Natural killer cell (primary cell): ENCODE measurements at regions not wholly inside any gene's neighbourhood (a gene's known extent, or its start where the extent isn't known, plus 50 kb on each side); places are given as distances from the start of the nearest gene placed in this dataset.

ENCODE experiments used
- ATAC-seq, 3 donors: fragments of 150-1000 bp in 2 of 3; fragments of 200-7000 bp in 1 of 3; cut with Tn5 transposase; 1 replicate in 1 of 3; 2 replicates in 2 of 3; pipeline ENCODE4 v1.10.0; 2021; ENCODE audit warnings: mild to moderate bottlenecking in 2 of 3, moderate library complexity in 2 of 3
- DNase-seq, 2 donors: peaks; one replicate each; pipeline versions ENCODE4 v3.0.0 to v3.0.0-alpha.2; 2013 to 2021; ENCODE audit warnings: mixed read lengths in 1 of 2
- H3K27ac ChIP-seq: one replicate; pipeline ENCODE4 v1.5.1; 2013; ENCODE audit warnings: mild to moderate bottlenecking, low read length
- H3K27me3 ChIP-seq: one replicate; pipeline ENCODE4 v1.6.1; 2013; ENCODE audit warnings: low read length; ENCODE audit not compliant: control insufficient read depth, insufficient read depth
- H3K36me3 ChIP-seq: one replicate; pipeline ENCODE4 v1.6.1; 2013; ENCODE audit warnings: low read length; ENCODE audit not compliant: control insufficient read depth, insufficient read depth
- H3K4me1 ChIP-seq: one replicate; pipeline ENCODE4 v1.6.1; 2013; ENCODE audit warnings: low read length; ENCODE audit not compliant: control insufficient read depth, insufficient read depth
- H3K4me3 ChIP-seq: one replicate; pipeline ENCODE4 v1.5.1; 2013; ENCODE audit warnings: low read length
- H3K9me3 ChIP-seq: one replicate; pipeline ENCODE4 v1.6.1; 2013; ENCODE audit warnings: low read length; ENCODE audit not compliant: control insufficient read depth, insufficient read depth
- H3K27ac Mint-ChIP-seq, 2 donors: one replicate each; pipeline ENCODE4 v1.8.0; 2022; ENCODE audit warnings: mild to moderate bottlenecking in 2 of 2, mixed read lengths in 2 of 2, moderate library complexity in 1 of 2
- H3K27me3 Mint-ChIP-seq, 2 donors: one replicate each; pipeline ENCODE4 v1.8.0; 2022; ENCODE audit warnings: low read depth in 2 of 2, mixed read lengths in 2 of 2
- H3K36me3 Mint-ChIP-seq: one replicate; pipeline ENCODE4 v1.8.0; 2022; ENCODE audit warnings: mixed read lengths
- H3K4me1 Mint-ChIP-seq, 2 donors: one replicate each; pipeline ENCODE4 v1.8.0; 2022; ENCODE audit warnings: mixed read lengths in 2 of 2
- H3K4me3 Mint-ChIP-seq: one replicate; pipeline ENCODE4 v1.8.0; 2022; ENCODE audit warnings: mild to moderate bottlenecking, moderate library complexity, mixed read lengths
- H3K9me3 Mint-ChIP-seq, 2 donors: one replicate each; pipeline ENCODE4 v1.8.0; 2022; ENCODE audit warnings: mixed read lengths in 2 of 2
- WGBS: methylation state at CpG from one replicate; pipeline ENCODE4 v1.1.7; 2013; ENCODE audit warnings: missing lambda C conversion rate; ENCODE audit not compliant: insufficient coverage; 5-methylcytosine and 5-hydroxymethylcytosine counted together
- intact Hi-C: fragments of 100-400 bp; cut with micrococcal nuclease; formaldehyde crosslinking; loops from one replicate; pipeline ENCODE4 v1.14.2; 2022
- TF ChIP-seq, protein P1 (sequence below): fragments of 200-600 bp; IDR thresholded peaks from one replicate; pipeline ENCODE4 v1.8.0; 2022; ENCODE audit warnings: antibody characterized with exemption

DNA sequence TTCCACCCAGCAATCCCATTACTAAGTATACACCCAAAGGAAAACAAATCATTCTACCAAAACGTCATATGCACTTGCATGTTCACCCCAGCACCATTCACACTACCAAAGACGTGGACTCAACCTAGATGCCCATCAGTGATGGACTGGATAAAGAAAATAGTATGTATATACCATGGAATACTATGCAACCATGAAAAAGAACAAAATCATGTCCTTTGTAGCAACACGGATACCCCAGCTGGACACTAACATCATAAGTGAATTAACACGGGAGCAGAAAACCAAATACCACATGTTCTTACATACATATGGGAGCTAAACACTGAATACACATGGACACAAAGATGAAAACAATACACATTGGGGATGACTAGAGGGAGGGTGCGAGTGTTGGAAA, 309.1 kb upstream of the KLF3 start:
- Mint-ChIP-seq H3K36me3 (peaks cover 29% of the 10 kb centered on the region), H3K27me3 (peaks cover 10 to 19% of the 10 kb centered on the region in 2 donors), H3K4me3 (no peak overlapping the region), H3K4me1 (no peaks in the 10 kb centered on the region), H3K27ac (no peak overlapping the region), H3K9me3 (peaks cover 0 to 2% of the 10 kb centered on the region in 2 donors)
- ATAC-seq (no peak), DNase-seq (no peak)
- no peaks in the 10 kb centered on the region for H3K36me3 ChIP-seq
- H3K27ac ChIP-seq = no peak overlapping the region
- no peaks in the 10 kb centered on the region for H3K4me1 ChIP-seq
- 86% methylated on average over 4 of the region's 5 CpGs for WGBS
- intact Hi-C loops = no loop called here
- no peaks in the 10 kb centered on the region for H3K9me3 ChIP-seq
- no peak overlapping the region for H3K4me3 ChIP-seq
- TF ChIP-seq, protein P1, sequence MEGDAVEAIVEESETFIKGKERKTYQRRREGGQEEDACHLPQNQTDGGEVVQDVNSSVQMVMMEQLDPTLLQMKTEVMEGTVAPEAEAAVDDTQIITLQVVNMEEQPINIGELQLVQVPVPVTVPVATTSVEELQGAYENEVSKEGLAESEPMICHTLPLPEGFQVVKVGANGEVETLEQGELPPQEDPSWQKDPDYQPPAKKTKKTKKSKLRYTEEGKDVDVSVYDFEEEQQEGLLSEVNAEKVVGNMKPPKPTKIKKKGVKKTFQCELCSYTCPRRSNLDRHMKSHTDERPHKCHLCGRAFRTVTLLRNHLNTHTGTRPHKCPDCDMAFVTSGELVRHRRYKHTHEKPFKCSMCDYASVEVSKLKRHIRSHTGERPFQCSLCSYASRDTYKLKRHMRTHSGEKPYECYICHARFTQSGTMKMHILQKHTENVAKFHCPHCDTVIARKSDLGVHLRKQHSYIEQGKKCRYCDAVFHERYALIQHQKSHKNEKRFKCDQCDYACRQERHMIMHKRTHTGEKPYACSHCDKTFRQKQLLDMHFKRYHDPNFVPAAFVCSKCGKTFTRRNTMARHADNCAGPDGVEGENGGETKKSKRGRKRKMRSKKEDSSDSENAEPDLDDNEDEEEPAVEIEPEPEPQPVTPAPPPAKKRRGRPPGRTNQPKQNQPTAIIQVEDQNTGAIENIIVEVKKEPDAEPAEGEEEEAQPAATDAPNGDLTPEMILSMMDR = no peak
- no peaks in the 10 kb centered on the region for H3K27me3 ChIP-seq

GRCh38 chr4:38356686-38357085, 307.3 kb upstream of the KLF3 start:
- ATAC-seq (no peak), DNase-seq (no peak)
- no peaks in the 10 kb centered on the region for H3K36me3 ChIP-seq
- H3K9me3 ChIP-seq = no peaks in the 10 kb centered on the region
- Mint-ChIP-seq H3K9me3 (peaks cover 0 to 2% of the 10 kb centered on the region in 2 donors), H3K4me1 (no peaks in the 10 kb centered on the region), H3K36me3 (peaks cover 19% of the 10 kb centered on the region), H3K4me3 (no peak overlapping the region), H3K27ac (no peak overlapping the region), H3K27me3 (peaks cover 2 to 5% of the 10 kb centered on the region in 2 donors)
- TF ChIP-seq, protein P1 = no peak
- no peaks in the 10 kb centered on the region for H3K4me1 ChIP-seq
- no peak overlapping the region for H3K27ac ChIP-seq
- no peak overlapping the region for H3K4me3 ChIP-seq
- no peaks in the 10 kb centered on the region for H3K27me3 ChIP-seq
- intact Hi-C loops = no loop called here

DNA sequence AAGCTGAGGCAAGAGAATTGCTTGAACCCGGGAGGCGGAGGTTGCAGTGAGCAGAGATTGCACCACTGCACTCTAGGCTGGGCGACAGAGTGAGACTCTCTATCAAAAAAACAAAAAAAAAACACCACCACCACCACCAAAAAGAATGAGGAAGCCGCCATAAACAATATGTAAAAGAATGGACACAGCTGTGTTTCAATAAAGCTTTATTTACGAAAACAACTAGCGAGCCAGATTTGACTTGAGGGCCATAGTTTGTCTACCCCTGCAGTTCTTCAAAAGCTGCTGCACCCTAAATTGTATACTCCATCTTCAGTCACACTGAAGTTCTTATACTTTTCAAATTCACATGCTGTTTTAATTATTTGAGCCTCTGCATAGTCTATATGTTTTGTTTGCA, 306.5 kb upstream of the KLF3 start:
- Mint-ChIP-seq H3K36me3 (peaks cover 10% of the 10 kb centered on the region), H3K27me3 (peaks cover 0 to 5% of the 10 kb centered on the region in 2 donors), H3K27ac (no peak overlapping the region), H3K4me1 (no peaks in the 10 kb centered on the region), H3K4me3 (no peak overlapping the region), H3K9me3 (peaks cover 0 to 2% of the 10 kb centered on the region in 2 donors)
- Histone ChIP-seq H3K4me3 (no peak overlapping the region), H3K36me3 (no peaks in the 10 kb centered on the region), H3K4me1 (no peaks in the 10 kb centered on the region), H3K9me3 (no peaks in the 10 kb centered on the region), H3K27me3 (no peaks in the 10 kb centered on the region), H3K27ac (no peak overlapping the region)
- intact Hi-C loops = no loop called here
- ATAC-seq (no peak), DNase-seq (no peak)
- TF ChIP-seq, protein P1 = no peak
- whole genome bisulfite sequencing = 96% methylated on average over 6 of the region's 6 CpGs

DNA sequence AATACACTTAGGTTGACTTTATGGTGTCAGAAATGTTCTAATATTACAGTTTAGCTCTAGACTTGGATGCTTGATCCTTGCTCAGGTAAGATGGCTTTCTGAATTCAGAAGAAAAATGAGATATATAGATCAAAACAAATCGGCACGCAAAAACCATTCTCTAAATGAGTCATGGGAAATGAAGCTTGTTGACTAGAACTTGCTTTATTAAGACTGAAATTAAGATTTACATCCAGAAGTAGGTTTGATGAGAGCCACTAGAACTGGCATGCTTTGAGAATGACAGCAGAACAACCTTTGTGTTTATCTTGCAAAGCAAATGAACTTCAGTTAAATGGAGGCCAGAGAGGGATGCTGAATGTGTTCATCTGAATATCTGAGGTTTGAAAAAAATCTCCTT, 304.9 kb upstream of the KLF3 start:
- Histone ChIP-seq H3K27me3 (no peaks in the 10 kb centered on the region), H3K4me1 (no peaks in the 10 kb centered on the region), H3K4me3 (no peak overlapping the region), H3K9me3 (no peaks in the 10 kb centered on the region), H3K36me3 (no peaks in the 10 kb centered on the region), H3K27ac (no peak overlapping the region)
- DNase-seq = no peak
- Mint-ChIP-seq H3K27ac (no peak overlapping the region), H3K4me1 (no peaks in the 10 kb centered on the region), H3K36me3 (peaks cover 4% of the 10 kb centered on the region), H3K27me3 (peaks cover 0 to 5% of the 10 kb centered on the region in 2 donors), H3K9me3 (no peaks in the 10 kb centered on the region), H3K4me3 (no peak overlapping the region)
- TF ChIP-seq, protein P1 = no peak
- WGBS = 82% methylated on average over 2 of the region's 2 CpGs
- no peak for ATAC-seq
- intact Hi-C loops = no loop called here
